ENCODE measurements at regions not wholly inside any gene's neighbourhood (a gene's known extent, or its start where the extent isn't known, plus 50 kb on each side); places are given as distances from the start of the nearest gene placed in this dataset.
"Not testable (repeated sequence)": the region's sequence is repeated elsewhere in the genome, so short reads cannot be mapped to it uniquely, and the experiment has no call there.

- no peaks in the 10 kb centered on the region for H3K36me3 ChIP-seq
- no peaks in the 10 kb centered on the region for H3K9me3 ChIP-seq
Measured at GRCh38 chr12:67890726-67891258, 98.5 kb upstream of the IFNG-AS1 start.

GRCh38 chr12:67891596-67891995, 97.7 kb upstream of the IFNG-AS1 start:
- no peak for TF ChIP-seq CTCF (IDR thresholded peaks at IDR 0.05)
- no peak for ATAC-seq
- Histone ChIP-seq H3K9me3 (no peaks in the 10 kb centered on the region), H3K4me1 (no peaks in the 10 kb centered on the region), H3K36me3 (no peaks in the 10 kb centered on the region), H3K27ac (no peak overlapping the region), H3K4me3 (no peak overlapping the region), H3K27me3 (no peaks in the 10 kb centered on the region)
- intact Hi-C loops (cut with DNase I): no loop called here
- no peak for DNase-seq

More at GRCh38 chr12:67890726-67891258, 98.5 kb upstream of the IFNG-AS1 start:
- H3K27ac ChIP-seq: no peak overlapping the region
- no peak overlapping the region for H3K4me3 ChIP-seq
- TF ChIP-seq CTCF (IDR thresholded peaks at IDR 0.05): no peak
- DNase-seq (no peak), ATAC-seq (no peak)
- H3K4me1 ChIP-seq: no peaks in the 10 kb centered on the region
- H3K27me3 ChIP-seq: no peaks in the 10 kb centered on the region
- intact Hi-C loops (cut with DNase I): no loop called here

GRCh38 chr12:67892259-67893021, 96.8 kb upstream of the IFNG-AS1 start:
- no peak for TF ChIP-seq CTCF (IDR thresholded peaks at IDR 0.05)
- Histone ChIP-seq H3K4me3 (no peak overlapping the region), H3K9me3 (no peaks in the 10 kb centered on the region), H3K4me1 (no peaks in the 10 kb centered on the region), H3K36me3 (no peaks in the 10 kb centered on the region), H3K27ac (no peak overlapping the region), H3K27me3 (no peaks in the 10 kb centered on the region)
- ATAC-seq (no peak), DNase-seq (no peak)
- intact Hi-C loops (cut with DNase I): no loop called here

- DNase-seq: no peak
- no peaks in the 10 kb centered on the region for H3K4me1 ChIP-seq
- intact Hi-C loops (cut with DNase I): no loop called here
- H3K9me3 ChIP-seq: no peaks in the 10 kb centered on the region
- no peaks in the 10 kb centered on the region for H3K27me3 ChIP-seq
- no peaks in the 10 kb centered on the region for H3K36me3 ChIP-seq
- no peak for TF ChIP-seq CTCF (IDR thresholded peaks at IDR 0.05)
- H3K27ac ChIP-seq: no peak overlapping the region
- H3K4me3 ChIP-seq: no peak overlapping the region
- no peak for ATAC-seq
Measured at GRCh38 chr12:67893022-67893580, 96.1 kb upstream of the IFNG-AS1 start.

- H3K27ac ChIP-seq; intact Hi-C loops (cut with DNase I); H3K27me3 ChIP-seq; H3K4me3 ChIP-seq; ATAC-seq; H3K9me3 ChIP-seq; H3K36me3 ChIP-seq; H3K4me1 ChIP-seq; DNase-seq: not testable (repeated sequence)
Measured at GRCh38 chr12:67900418-67900817, 88.8 kb upstream of the IFNG-AS1 start.

All from left lung (tissue), 4 donors.